Fibroblast of skin of abdomen (primary cell): ENCODE measurements at regions not wholly inside any gene's neighbourhood (a gene's known extent, or its start where the extent isn't known, plus 50 kb on each side); places are given as distances from the start of the nearest gene placed in this dataset.

Source experiments
- DNase-seq: peaks from one replicate; pipeline ENCODE4 v3.0.0-alpha.2; 2013

DNA sequence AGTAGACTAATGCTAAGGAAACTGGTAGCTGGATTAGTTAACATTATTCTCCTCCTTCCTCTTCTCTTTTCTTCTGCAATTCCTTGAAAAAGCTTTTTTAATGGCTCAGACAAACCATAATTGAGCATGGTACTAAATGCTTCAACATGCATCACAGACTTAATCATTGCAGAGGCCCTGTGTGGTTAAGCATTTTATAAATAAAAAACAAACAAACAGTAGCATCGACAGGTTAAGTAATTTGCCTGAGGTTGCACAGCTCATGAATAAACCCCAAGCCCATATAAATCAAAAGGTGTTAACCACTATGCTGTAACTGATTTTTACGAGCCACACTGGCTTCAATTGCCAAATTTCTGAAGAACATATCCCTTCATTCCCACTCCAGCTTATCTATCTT, 462.1 kb downstream of the LMO4 start:
- no peak for DNase-seq

GRCh38 chr1:87791931-87792740, 463.5 kb downstream of the LMO4 start:
- peak; percentile 20 for DNase-seq

DNA sequence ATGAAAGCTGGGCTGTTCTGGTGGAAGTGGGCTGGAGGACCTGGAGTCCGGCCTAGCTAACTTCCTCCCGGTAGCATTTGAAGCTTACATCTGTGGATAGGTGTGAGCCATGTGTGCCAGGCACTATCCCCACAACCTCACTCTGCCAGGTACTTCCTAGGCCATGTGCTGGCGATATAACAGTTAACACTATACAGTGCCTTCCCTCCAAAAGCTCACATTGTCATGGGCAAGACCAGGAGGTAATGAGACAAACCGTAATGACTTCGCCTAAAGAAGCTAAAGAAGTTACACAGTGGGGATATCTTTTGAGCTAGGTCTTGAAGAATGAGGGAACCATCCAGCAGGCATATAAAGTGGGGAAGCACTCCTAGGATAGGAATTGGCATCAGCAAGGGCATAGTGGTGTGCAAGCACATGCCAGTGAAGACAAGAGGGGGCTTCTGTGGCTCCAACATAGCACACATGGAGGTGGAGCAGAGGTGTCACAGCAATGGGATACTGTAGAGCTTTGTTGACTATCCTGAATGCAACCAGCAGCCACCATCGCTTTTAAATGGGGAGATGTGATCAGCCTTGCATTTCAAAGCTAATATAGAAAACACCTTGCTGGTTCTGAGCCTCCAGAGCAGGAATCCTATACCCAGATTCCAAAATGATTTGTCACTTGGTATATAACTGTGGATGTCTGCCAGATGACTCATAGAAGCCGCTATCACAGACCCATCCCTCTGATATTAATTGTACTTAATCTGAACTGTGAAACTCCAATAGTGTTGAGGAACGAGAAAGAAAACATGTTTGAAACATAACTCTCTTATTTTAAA, 466.3 kb downstream of the LMO4 start:
- DNase-seq: peak; percentile 86

DNA sequence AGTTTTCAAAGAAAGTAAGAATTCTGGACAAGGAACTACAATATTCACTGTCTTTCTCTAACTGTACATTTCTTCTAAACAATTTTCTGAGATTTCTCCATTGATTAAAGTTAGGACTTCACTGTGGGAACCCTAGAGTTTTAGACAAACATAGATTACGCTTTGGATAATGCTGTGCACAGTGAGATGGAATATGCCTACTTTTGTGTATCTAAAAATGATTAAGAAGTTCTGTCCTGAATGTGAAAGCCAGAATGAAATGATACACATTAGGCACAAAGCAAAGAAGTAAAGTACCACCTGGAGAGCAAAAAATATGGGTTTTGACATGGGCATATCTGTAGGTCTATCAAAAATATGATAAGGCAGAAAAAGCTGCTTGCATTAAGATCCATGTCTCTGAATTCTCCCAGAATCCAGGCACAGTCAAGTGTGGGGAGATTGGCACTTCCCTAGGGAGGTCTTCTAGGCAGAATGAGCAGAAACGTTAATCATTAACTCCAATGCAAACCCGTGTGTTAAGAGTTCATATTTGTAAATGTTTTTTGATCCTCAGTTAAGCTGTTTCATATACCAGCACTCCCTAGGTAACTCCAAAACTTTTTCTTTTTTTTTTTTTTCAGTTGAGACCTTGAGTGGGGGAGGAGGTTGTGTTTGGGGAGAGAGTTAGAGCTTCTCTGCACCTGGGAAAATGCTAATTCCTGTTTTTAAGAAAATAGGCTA, 467.1 kb downstream of the LMO4 start:
- DNase-seq: no peak

DNA sequence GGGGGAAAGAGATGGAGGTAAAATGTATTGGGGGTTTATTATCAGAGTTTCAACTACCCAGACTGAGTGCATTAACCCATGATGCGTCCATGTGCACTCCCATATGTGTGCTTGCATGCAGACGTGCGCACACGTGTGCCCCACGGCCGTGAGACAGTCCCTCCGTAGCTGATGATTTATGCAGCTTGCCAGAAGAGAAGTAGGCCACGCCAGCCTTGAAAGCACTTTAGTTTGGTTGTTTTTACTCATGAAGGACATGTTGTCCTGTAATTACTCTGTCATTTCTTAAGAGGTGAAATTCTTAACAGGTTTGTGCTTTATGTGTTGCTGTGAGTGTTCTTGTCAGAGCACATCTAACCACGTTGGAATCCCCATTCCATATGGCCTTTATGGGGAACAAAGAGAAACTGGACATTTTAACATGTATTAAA, 467.8 kb downstream of the LMO4 start:
- DNase-seq: no peak

- no peak for DNase-seq
These were observed 470.8 kb downstream of the LMO4 start for GRCh38 chr1:87799451-87799850.

GRCh38 chr1:87800006-87800405, 471.3 kb downstream of the LMO4 start:
- peak; percentile 23 for DNase-seq

- no peak for DNase-seq
These were observed 474.7 kb downstream of the LMO4 start for GRCh38 chr1:87803375-87803774.

- no peak for DNase-seq
These were observed 475.4 kb downstream of the LMO4 start for GRCh38 chr1:87804128-87804527.

GRCh38 chr1:87805666-87806378, 477.1 kb downstream of the LMO4 start:
- DNase-seq: peak; percentile 85

DNA sequence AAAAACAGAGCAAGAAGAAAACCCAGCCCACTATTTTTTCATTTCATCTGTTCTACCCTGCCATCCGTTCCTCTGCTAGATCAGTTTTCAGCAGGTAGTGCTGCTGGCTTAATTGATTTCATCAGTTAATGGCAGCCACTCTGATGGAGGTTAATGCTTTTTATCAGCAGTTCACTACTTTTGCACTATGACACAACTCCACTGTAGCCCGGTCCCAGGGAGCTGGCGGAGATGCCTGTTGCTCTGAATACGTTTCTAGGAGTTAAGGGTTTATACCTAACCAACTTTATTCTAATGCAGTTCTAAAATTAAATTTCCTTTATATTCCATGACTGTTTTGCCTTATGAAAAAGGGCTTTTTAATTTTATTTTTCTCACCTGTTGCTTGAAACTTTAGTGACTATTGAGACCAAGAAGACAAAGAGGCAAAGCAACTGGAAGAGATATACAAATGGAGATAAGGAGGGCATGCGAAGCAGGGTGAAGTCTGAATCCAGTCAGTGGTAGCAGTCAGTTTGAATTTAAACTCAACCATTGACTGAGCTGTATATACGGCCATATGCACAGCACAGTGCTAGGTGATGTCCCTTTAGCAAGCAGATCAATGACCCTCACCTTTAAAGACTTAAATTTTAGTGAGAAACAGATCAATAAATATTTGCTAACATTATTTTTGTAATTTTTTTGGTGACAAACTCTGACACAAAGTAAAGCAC, 477.9 kb downstream of the LMO4 start:
- DNase-seq: no peak

DNA sequence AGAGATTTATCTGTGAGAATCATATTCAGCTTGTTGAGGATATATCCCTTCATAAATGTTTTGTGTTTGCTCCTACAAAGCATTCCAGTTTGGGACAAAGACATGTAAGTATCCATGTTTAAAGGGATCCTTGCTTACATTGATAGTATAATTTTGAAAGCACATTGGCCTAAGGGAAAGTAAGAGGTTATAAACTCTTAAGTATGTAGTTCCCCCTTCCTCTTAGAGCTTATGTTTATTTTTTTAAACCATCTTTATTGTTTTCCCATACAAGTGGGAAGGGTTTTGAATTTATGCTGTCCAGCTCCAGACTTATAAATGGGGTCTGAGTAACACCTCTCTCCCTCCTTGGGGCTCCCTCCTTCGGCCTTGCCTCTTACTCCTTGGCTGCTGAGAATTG, 481.5 kb downstream of the LMO4 start:
- DNase-seq: no peak

DNA sequence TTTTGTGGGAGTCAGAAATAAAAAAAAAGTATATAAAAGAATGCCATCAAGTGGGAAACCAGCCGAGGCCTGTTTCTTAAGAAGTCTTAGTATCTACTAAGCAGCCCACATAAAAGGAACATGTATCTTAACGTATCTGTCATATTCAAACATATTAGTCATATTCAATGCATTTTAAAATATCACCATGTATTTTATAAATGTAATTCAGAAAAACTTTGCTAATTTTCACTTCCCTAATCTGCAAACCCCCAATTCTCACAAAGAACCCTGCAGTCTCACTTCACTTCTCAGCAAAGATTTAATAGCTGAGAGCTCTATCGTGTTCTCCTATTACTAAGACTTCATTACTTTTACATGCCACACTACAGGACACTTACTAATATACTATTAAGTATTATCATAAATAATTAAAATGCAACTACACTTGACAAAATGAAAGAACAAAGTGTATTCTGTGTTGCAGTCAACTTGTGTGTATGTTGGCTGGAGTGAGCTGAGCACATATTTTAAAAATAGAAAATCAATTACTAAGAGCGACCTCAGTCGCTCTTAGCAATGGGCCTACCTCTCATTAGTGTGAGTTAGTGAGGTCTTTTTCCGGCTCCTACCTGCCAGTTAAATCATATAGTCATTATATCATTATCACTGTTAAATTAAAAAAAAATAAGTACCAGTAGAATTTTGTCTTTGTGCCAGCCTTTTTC, 484.3 kb downstream of the LMO4 start:
- DNase-seq: peak; percentile 20

DNA sequence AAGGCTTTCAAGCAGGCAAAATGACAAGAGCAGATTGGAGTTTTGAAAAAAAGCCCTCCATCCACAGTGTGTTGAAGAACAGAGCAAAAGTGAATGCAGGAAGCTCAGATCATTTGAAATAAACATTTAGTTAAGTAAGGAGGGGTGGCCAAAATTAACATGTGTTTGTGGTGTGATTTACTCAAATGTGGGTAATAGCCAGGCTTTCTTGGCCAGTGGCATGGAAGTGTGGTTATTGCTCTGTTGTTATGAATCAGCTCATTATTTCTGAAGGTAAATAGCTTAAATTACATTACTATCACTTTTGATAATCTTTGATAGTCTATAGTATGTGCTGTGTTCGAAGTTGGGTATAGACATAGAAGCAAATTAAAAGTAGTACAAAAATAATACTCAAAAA, 485.9 kb downstream of the LMO4 start:
- no peak for DNase-seq

DNA sequence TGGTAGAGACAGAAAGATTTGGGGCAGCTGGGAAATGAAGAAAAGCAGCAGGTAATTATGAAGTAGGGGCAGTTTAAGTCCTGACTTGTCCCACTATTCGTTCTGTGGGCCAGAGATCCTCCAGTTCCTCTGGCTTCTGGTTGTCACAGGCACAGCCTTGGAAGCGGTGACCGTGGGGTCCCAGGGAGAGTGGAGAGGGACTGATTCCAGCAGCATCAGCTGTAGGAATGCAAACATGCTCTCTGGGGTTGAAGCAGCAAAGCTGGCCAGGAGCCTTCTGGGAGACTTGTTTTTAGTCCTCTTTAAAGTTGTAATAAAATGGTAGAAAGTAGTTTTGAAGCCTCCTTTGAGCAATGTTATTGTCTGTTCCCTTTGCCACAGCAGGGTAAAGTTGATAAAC, 488.0 kb downstream of the LMO4 start:
- DNase-seq: no peak

- no peak for DNase-seq
These were observed 492.1 kb downstream of the LMO4 start for GRCh38 chr1:87820668-87821334.

DNA sequence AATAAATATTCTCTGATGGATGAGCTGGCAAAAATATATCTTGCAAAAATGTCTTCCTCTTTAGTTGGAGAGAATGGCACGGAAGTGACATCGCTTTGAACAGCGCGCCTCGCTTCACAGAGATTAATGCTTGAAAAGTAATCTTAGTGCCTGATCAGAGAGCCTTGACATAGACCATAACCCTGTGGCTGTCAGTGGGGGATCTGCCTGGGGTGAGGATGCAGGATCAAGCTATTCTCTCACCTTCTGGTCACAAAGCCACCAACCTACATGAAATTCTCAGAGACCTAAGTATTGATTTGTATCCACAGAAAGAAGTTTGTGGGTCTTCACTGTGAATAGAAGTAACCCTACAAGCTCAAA, 492.6 kb downstream of the LMO4 start:
- no peak for DNase-seq

GRCh38 chr1:87826681-87827251, 498.1 kb downstream of the LMO4 start:
- peak; percentile 84 for DNase-seq

DNA sequence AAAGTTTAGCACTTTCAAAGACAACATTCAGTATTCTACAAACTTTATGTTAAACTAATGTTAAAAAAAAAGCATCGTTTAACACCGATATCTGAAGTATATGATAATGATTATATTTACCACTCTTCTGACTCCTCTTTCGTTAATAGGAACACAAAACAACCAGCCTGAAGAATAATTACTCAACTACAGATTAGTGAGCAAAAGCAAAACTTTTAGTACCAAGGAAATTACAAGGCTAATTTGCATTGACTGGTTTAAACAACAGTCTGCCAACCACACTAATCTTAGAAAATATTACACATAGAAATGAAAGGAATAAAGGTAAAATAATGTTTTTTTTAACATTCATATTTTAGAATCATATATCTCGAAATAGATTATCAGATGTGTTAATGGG, 500.7 kb downstream of the LMO4 start:
- DNase-seq: no peak

DNA sequence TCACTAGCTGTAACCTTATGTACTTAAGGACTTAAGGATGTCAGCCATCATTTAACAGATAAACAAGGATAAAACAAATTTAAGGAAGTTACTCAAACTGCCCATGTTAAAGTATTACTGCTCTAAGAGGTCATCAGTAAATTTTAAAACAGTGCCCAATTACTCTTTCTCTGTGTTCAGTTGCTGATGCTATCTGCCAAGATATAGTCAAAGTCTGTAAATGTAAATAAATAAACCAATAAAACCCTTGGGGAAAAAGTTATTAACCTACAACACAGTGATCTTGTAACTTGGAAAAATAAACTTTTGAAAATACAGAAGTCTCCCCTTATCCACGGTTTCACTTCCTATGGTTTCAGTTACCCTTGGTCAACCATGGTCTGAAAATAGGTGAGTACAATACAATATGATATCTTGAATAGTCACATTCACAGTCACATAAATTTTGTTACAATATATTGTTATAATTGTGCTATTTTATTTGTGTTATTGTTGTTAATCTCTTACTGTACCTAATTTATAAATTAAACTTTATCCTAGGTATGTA, 501.8 kb downstream of the LMO4 start:
- DNase-seq: no peak
